ENCODE measurements at regions not wholly inside any gene's neighbourhood (a gene's known extent, or its start where the extent isn't known, plus 50 kb on each side); places are given as distances from the start of the nearest gene placed in this dataset.

DNA sequence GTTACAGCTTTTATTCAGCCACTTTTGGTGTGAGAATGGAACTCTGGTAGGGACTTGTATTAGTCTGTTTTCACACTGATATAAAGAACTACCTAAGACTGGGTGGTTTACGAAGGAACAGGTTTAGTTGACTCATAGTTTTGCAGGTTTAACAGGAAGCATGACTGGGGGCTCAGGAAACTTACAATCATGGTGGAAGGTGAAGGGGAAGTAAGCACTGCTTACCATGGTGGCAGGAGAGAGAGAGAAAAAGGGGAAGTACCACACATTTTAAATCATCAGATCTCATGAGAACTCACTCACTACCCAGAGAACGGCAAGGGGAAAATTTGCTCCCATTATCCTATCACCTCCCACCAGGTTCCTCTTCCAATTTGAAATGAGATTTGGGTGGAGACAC lies 942.2 kb downstream of the PCDH17 start:
- no peaks in the 10 kb centered on the region for H3K27me3 Mint-ChIP-seq (ENCODE audit: low read depth)
- H3K9me3 Mint-ChIP-seq: peaks cover 24% of the 10 kb centered on the region
- 0 out of 2 replicates have a peak, but pooled peaks cover under 1% of the 10 kb centered on the region for H3K4me1 Mint-ChIP-seq
- TF ChIP-seq ZNF671 (CRISPR knock-in tag; IDR thresholded peaks at IDR 0.05) (no peak), ARID4B (CRISPR knock-in tag; IDR thresholded peaks at IDR 0.05; ENCODE audit: borderline replicate concordance) (no peak), ERG (CRISPR knock-in tag; IDR thresholded peaks at IDR 0.05) (no peak), SMAD4 (CRISPR knock-in tag; IDR thresholded peaks at IDR 0.05) (no peak), TCF7 (CRISPR knock-in tag; IDR thresholded peaks at IDR 0.05; ENCODE audit: low read depth) (no peak)
- TF ChIP-seq, protein P1, sequence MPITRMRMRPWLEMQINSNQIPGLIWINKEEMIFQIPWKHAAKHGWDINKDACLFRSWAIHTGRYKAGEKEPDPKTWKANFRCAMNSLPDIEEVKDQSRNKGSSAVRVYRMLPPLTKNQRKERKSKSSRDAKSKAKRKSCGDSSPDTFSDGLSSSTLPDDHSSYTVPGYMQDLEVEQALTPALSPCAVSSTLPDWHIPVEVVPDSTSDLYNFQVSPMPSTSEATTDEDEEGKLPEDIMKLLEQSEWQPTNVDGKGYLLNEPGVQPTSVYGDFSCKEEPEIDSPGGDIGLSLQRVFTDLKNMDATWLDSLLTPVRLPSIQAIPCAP (CRISPR knock-in tag; IDR thresholded peaks at IDR 0.05): no peak
- TF ChIP-seq, protein P2, sequence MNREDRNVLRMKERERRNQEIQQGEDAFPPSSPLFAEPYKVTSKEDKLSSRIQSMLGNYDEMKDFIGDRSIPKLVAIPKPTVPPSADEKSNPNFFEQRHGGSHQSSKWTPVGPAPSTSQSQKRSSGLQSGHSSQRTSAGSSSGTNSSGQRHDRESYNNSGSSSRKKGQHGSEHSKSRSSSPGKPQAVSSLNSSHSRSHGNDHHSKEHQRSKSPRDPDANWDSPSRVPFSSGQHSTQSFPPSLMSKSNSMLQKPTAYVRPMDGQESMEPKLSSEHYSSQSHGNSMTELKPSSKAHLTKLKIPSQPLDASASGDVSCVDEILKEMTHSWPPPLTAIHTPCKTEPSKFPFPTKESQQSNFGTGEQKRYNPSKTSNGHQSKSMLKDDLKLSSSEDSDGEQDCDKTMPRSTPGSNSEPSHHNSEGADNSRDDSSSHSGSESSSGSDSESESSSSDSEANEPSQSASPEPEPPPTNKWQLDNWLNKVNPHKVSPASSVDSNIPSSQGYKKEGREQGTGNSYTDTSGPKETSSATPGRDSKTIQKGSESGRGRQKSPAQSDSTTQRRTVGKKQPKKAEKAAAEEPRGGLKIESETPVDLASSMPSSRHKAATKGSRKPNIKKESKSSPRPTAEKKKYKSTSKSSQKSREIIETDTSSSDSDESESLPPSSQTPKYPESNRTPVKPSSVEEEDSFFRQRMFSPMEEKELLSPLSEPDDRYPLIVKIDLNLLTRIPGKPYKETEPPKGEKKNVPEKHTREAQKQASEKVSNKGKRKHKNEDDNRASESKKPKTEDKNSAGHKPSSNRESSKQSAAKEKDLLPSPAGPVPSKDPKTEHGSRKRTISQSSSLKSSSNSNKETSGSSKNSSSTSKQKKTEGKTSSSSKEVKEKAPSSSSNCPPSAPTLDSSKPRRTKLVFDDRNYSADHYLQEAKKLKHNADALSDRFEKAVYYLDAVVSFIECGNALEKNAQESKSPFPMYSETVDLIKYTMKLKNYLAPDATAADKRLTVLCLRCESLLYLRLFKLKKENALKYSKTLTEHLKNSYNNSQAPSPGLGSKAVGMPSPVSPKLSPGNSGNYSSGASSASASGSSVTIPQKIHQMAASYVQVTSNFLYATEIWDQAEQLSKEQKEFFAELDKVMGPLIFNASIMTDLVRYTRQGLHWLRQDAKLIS (CRISPR knock-in tag; IDR thresholded peaks at IDR 0.05; ENCODE audit: borderline replicate concordance): no peak
- DNase-seq (ENCODE audit: low spot score) (no peak), ATAC-seq (no peak)
- H3K27ac Mint-ChIP-seq: no peak overlapping the region
- H3K4me3 Mint-ChIP-seq: no peak overlapping the region
- POLR2A ChIA-PET: no interaction called here
- peaks cover 16% of the 10 kb centered on the region for H3K36me3 Mint-ChIP-seq
- CTCF ChIA-PET: no interaction called here

- ChIA-PET POLR2A (no interaction called here), CTCF (no interaction called here)
- Mint-ChIP-seq H3K27ac (no peak overlapping the region), H3K27me3 (ENCODE audit: low read depth) (no peaks in the 10 kb centered on the region), H3K4me3 (no peak overlapping the region), H3K4me1 (0 out of 2 replicates have a peak, but pooled peaks cover 4% of the 10 kb centered on the region), H3K9me3 (peaks cover 24% of the 10 kb centered on the region), H3K36me3 (peaks cover 16% of the 10 kb centered on the region)
- ATAC-seq (no peak), DNase-seq (ENCODE audit: low spot score) (no peak)
- TF ChIP-seq ZSCAN18 (CRISPR knock-in tag; IDR thresholded peaks at IDR 0.05) (no peak), ZBTB21 (CRISPR knock-in tag; IDR thresholded peaks at IDR 0.05; ENCODE audit: borderline replicate concordance) (no peak), ZNF396 (CRISPR knock-in tag; IDR thresholded peaks at IDR 0.05; ENCODE audit: borderline replicate concordance) (no peak), USF1 (CRISPR knock-in tag; IDR thresholded peaks at IDR 0.05) (no peak), NR3C1 (CRISPR knock-in tag; conservative IDR thresholded peaks at IDR 0.05; ENCODE audit: low read depth) (no peak)
These were observed 943.2 kb downstream of the PCDH17 start for GRCh38 chr13:58574791-58575190.

Data from WTC11 (cell line).